ENCODE measurements at regions not wholly inside any gene's neighbourhood (a gene's known extent, or its start where the extent isn't known, plus 50 kb on each side); places are given as distances from the start of the nearest gene placed in this dataset.

DNA sequence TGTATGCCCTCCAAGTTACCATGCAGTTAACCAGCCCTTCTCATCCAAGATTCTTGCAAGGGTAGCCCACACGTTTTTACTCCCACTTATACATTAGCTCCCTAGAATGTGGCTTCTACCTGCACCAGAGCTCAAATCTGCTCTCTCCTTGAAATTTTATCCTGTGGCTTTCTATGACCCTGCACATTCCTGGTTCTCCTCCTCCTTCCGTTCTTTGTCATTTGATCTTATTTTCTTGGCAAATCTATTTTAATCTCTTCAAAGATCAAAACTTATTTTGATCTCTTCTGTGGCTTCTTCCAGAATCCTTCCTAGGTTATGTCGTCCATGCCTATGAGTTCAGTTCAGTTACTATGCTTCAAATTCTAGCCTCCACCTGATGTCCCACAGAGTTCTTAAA is 115.6 kb upstream of the GUCA2B start:
- no peak for TF ChIP-seq EZH2phosphoT487 (IDR thresholded peaks at IDR 0.05; ENCODE audit: insufficient read depth, low read depth)
- TF ChIP-seq EZH2 (IDR thresholded peaks at IDR 0.05; ENCODE audit: insufficient read depth, poor library complexity, severe bottlenecking) = no peak
- Histone ChIP-seq H3K4me1 (ENCODE audit: insufficient read depth) (no peaks in the 10 kb centered on the region), H2AFZ (no peak overlapping the region), H3K4me2 (ENCODE audit: unreplicated experiment) (no peak overlapping the region), H3K79me2 (ENCODE audit: insufficient read depth) (peaks cover 21% of the 10 kb centered on the region), H3F3A (ENCODE audit: insufficient read depth) (no peaks in the 10 kb centered on the region), H3K27ac (no peak overlapping the region), H3K4me3 (no peak overlapping the region), H3K36me3 (ENCODE audit: low read depth) (no peaks in the 10 kb centered on the region), H3K9me3 (ENCODE audit: low read depth) (no peaks in the 10 kb centered on the region), H4K20me1 (ENCODE audit: insufficient read depth) (no peaks in the 10 kb centered on the region), H3K9me2 (ENCODE audit: insufficient read depth) (no peaks in the 10 kb centered on the region), H3K9ac (no peak overlapping the region), H3K27me3 (replicated peaks; ENCODE audit: insufficient read depth) (no peaks in the 10 kb centered on the region)
- 32 to 44% methylated on average over 3 of the region's 3 CpGs for WGBS, 2 experiments (ENCODE audit: low coverage in 1 of 2, low lambda C conversion rate in 2 of 2, missing lambda C conversion rate in 2 of 2)
- in situ Hi-C loops (cut with MboI) = no loop called here
- DNase-seq = no peak

GRCh38 chr1:42037161-42037560 is 116.0 kb upstream of the GUCA2B start:
- Histone ChIP-seq H4K20me1 (ENCODE audit: insufficient read depth) (no peaks in the 10 kb centered on the region), H3K9me2 (ENCODE audit: insufficient read depth) (no peaks in the 10 kb centered on the region), H3K79me2 (ENCODE audit: insufficient read depth) (peaks cover 23% of the 10 kb centered on the region), H3K4me1 (ENCODE audit: insufficient read depth) (no peaks in the 10 kb centered on the region), H3K36me3 (ENCODE audit: low read depth) (no peaks in the 10 kb centered on the region), H3K4me3 (no peak overlapping the region), H3K27ac (no peak overlapping the region), H3F3A (ENCODE audit: insufficient read depth) (no peaks in the 10 kb centered on the region), H3K27me3 (replicated peaks; ENCODE audit: insufficient read depth) (no peaks in the 10 kb centered on the region), H3K9ac (no peak overlapping the region), H2AFZ (no peak overlapping the region), H3K9me3 (ENCODE audit: low read depth) (no peaks in the 10 kb centered on the region), H3K4me2 (ENCODE audit: unreplicated experiment) (no peak overlapping the region)
- in situ Hi-C loops (cut with MboI) = no loop called here
- 0% methylated on average over 1 of the region's 1 CpG for WGBS, 2 experiments (ENCODE audit: low coverage in 1 of 2, low lambda C conversion rate in 2 of 2, missing lambda C conversion rate in 2 of 2)
- peak; percentile 24 for DNase-seq
- TF ChIP-seq EZH2phosphoT487 (IDR thresholded peaks at IDR 0.05; ENCODE audit: insufficient read depth, low read depth) = no peak
- no peak for TF ChIP-seq EZH2 (IDR thresholded peaks at IDR 0.05; ENCODE audit: insufficient read depth, poor library complexity, severe bottlenecking)

DNA sequence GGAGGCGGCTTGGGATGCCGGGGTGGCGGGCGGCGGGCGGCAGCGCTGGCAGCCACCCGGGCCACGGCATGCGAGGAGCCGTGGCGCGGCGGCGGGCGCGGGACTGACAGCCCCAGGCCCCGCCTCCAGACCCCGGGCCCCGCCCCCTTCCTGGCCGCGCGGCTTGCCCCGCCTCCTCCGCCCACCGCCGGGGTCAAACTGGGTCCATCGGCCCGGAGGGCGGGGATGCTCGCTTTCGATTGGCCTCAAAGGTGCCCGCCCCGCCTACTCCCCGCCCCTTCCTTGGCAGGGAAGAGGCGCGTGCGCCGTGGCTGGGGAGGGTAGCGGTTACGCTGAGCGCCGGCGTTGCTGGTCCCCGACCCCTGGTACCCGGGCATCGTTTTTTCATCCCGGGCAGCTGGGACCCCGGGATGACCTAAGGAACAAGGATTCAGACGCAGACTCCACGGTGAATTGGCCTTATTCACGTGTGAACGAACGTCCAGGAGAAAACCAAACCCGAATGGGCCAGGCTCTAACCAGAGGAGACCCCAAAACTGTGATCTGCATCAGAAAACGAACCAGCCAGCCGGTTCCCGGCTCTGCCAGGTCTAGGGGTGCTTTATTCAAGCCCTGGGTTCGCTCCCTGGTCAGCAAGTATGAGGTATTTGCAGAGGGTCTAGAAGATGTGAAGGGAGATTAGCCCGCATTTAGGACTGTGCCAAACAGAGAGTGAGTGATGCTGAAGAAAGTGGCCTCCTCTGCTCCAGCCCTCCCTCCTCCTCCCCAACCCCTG is 117.2 kb upstream of the GUCA2B start:
- WGBS, 2 experiments (ENCODE audit: low coverage in 1 of 2, low lambda C conversion rate in 2 of 2, missing lambda C conversion rate in 2 of 2) = 3% methylated on average over 25 to 47 of the region's 60 CpGs
- peak overlapping the region; percentile 67 for H3K9ac ChIP-seq
- no peak overlapping the region for H3K27ac ChIP-seq

DNA sequence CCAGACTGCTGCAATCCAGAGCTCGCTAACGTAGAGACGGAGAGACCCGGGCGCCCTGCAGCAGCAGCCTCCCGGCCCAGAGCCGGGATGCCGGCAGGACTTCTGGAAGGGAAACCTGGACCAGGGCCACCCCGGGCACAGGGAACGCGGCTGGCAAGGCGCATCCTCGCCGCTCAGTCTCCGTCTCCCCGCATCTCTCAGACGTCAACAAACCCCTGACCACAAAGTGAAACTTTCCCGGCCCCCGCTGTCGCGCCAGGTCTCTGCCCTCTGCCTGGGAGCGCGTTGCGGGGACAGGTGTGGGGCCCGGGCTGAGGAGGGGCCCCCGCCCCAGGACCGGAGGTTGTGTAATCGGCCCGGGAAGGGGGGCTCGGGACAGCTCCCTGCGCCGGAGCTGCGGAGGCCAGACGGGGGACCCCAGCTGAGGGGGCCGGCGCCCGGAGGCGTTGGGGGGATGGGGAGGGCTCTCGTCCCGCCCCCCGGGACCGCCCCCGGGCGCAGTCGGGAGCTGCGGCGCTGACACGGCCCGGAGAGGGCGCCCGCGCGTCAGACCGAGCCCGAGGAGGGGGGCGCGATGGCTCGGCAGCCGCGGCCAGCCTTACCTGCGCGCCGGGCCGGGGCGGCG is 116.6 kb upstream of the HIVEP3 start:
- DNase-seq = peak; percentile 84
- Histone ChIP-seq H3K27me3 (replicated peaks; ENCODE audit: insufficient read depth) (no peaks in the 10 kb centered on the region), H3K9me2 (ENCODE audit: insufficient read depth) (no peaks in the 10 kb centered on the region), H3K4me3 (peak overlapping the region; percentile 89), H3K36me3 (ENCODE audit: low read depth) (no peaks in the 10 kb centered on the region), H3F3A (ENCODE audit: insufficient read depth) (no peaks in the 10 kb centered on the region), H2AFZ (peak overlapping the region; percentile 91), H3K9ac (peak overlapping the region; percentile 73), H3K27ac (no peak overlapping the region), H3K9me3 (ENCODE audit: low read depth) (no peaks in the 10 kb centered on the region), H3K79me2 (ENCODE audit: insufficient read depth) (peaks cover 35% of the 10 kb centered on the region), H4K20me1 (ENCODE audit: insufficient read depth) (no peaks in the 10 kb centered on the region), H3K4me1 (ENCODE audit: insufficient read depth) (no peaks in the 10 kb centered on the region), H3K4me2 (ENCODE audit: unreplicated experiment) (peak overlapping the region; percentile 77)
- TF ChIP-seq EZH2 (IDR thresholded peaks at IDR 0.05; ENCODE audit: insufficient read depth, poor library complexity, severe bottlenecking) = no peak
- TF ChIP-seq EZH2phosphoT487 (IDR thresholded peaks at IDR 0.05; ENCODE audit: insufficient read depth, low read depth) = no peak
- in situ Hi-C loops (cut with MboI) = no loop called here
- 2% methylated on average over 24 to 26 of the region's 66 CpGs for WGBS, 2 experiments (ENCODE audit: low coverage in 1 of 2, low lambda C conversion rate in 2 of 2, missing lambda C conversion rate in 2 of 2)

More for the DNA sequence above, 117.2 kb upstream of the GUCA2B start:
- Histone ChIP-seq H3K4me1 (ENCODE audit: insufficient read depth) (no peaks in the 10 kb centered on the region), H3K27me3 (replicated peaks; ENCODE audit: insufficient read depth) (no peaks in the 10 kb centered on the region), H2AFZ (peak overlapping the region; percentile 99), H3K9me3 (ENCODE audit: low read depth) (no peaks in the 10 kb centered on the region), H3K36me3 (ENCODE audit: low read depth) (no peaks in the 10 kb centered on the region), H3K4me2 (ENCODE audit: unreplicated experiment) (peak overlapping the region; percentile 81), H4K20me1 (ENCODE audit: insufficient read depth) (no peaks in the 10 kb centered on the region), H3K9me2 (ENCODE audit: insufficient read depth) (no peaks in the 10 kb centered on the region), H3K4me3 (peak overlapping the region; percentile 89), H3F3A (ENCODE audit: insufficient read depth) (no peaks in the 10 kb centered on the region), H3K79me2 (ENCODE audit: insufficient read depth) (peaks cover 33% of the 10 kb centered on the region)
- in situ Hi-C loops (cut with MboI) = no loop called here
- TF ChIP-seq EZH2 (IDR thresholded peaks at IDR 0.05; ENCODE audit: insufficient read depth, poor library complexity, severe bottlenecking) (no peak), EZH2phosphoT487 (IDR thresholded peaks at IDR 0.05; ENCODE audit: insufficient read depth, low read depth) (no peak)
- DNase-seq = peak; percentile 97

Measured in GM23248 (cell line).